CD8-positive, alpha-beta memory T cell (primary cell): ENCODE measurements at regions not wholly inside any gene's neighbourhood (a gene's known extent, or its start where the extent isn't known, plus 50 kb on each side); places are given as distances from the start of the nearest gene placed in this dataset.

Experiments
- CTCF ChIA-PET: fragments of 350-600 bp; sonication (Branson Sonifier 250); formaldehyde crosslinking; loops from one replicate; lab custom pipeline; 2021; ENCODE audit warnings: antibody characterized with exemption; lab: Charles Lee
- POLR2A ChIA-PET: fragments of 350-600 bp; sonication (Branson Sonifier 250); formaldehyde crosslinking; loops from one replicate; lab custom pipeline; 2021; ENCODE audit warnings: antibody characterized with exemption; lab: Charles Lee
- DNase-seq, 5 donors: peaks; one replicate each; pipeline versions ENCODE4 v3.0.0 to v3.0.0-alpha.2; 2020 to 2022; ENCODE audit warnings: mixed read lengths in 1 of 5
- H3K27ac ChIP-seq: one replicate; pipeline ENCODE4 v1.7.0; 2013; ENCODE audit warnings: low read depth, mild to moderate bottlenecking, low read length, moderate library complexity
- H3K27me3 ChIP-seq: 2 replicates; pipeline ENCODE4 v1.7.0; 2013; ENCODE audit warnings: low read length, mild to moderate bottlenecking; ENCODE audit not compliant: insufficient read depth, poor library complexity, severe bottlenecking
- H3K36me3 ChIP-seq: 2 replicates; pipeline ENCODE4 v1.7.0; 2013; ENCODE audit warnings: mild to moderate bottlenecking, low read length, moderate library complexity; ENCODE audit not compliant: insufficient read depth
- H3K4me1 ChIP-seq: 2 replicates; pipeline ENCODE4 v1.7.0; 2013; ENCODE audit warnings: mild to moderate bottlenecking, low read length, moderate library complexity; ENCODE audit not compliant: insufficient read depth
- H3K4me3 ChIP-seq: 2 replicates; pipeline ENCODE4 v1.7.0; 2013; ENCODE audit warnings: mild to moderate bottlenecking, low read length
- H3K9me3 ChIP-seq: 2 replicates; pipeline ENCODE4 v1.7.0; 2013; ENCODE audit warnings: mild to moderate bottlenecking, low read length
- H3K27ac Mint-ChIP-seq, 8 donors: one replicate each; pipeline ENCODE4 v1.8.0; 2020 to 2021; ENCODE audit warnings: mixed read lengths in 8 of 8, mild to moderate bottlenecking in 6 of 8, inconsistent platforms in 3 of 8, moderate library complexity in 3 of 8
- H3K27me3 Mint-ChIP-seq, 2 donors: one replicate each; pipeline ENCODE4 v1.8.0; 2020 to 2021; ENCODE audit warnings: mixed read lengths in 2 of 2, mild to moderate bottlenecking in 1 of 2, moderate library complexity in 1 of 2
- H3K36me3 Mint-ChIP-seq, 3 donors: one replicate each; pipeline ENCODE4 v1.8.0; 2020 to 2021; ENCODE audit warnings: mixed read lengths in 3 of 3, inconsistent platforms in 1 of 3, mild to moderate bottlenecking in 1 of 3
- H3K4me1 Mint-ChIP-seq, 3 donors: one replicate each; pipeline ENCODE4 v1.8.0; 2020 to 2021; ENCODE audit warnings: mixed read lengths in 3 of 3, inconsistent platforms in 1 of 3, mild to moderate bottlenecking in 1 of 3
- H3K4me3 Mint-ChIP-seq, 7 donors: one replicate each; pipeline ENCODE4 v1.8.0; 2020 to 2021; ENCODE audit warnings: mixed read lengths in 7 of 7, mild to moderate bottlenecking in 6 of 7, moderate library complexity in 4 of 7, inconsistent platforms in 2 of 7
- H3K9me3 Mint-ChIP-seq, 5 donors: one replicate each; pipeline ENCODE4 v1.8.0; 2020 to 2022; ENCODE audit warnings: mixed read lengths in 5 of 5, mild to moderate bottlenecking in 3 of 5, moderate library complexity in 2 of 5, inconsistent platforms in 1 of 5

- Histone ChIP-seq H3K27me3 (no peaks in the 10 kb centered on the region), H3K4me1 (no peaks in the 10 kb centered on the region), H3K4me3 (no peak overlapping the region), H3K9me3 (no peaks in the 10 kb centered on the region), H3K36me3 (no peaks in the 10 kb centered on the region), H3K27ac (no peak overlapping the region)
- ChIA-PET CTCF (interaction anchor here (1.5 kb wide), 1 partner anchor 132 kb away, joined by 4 read pairs; no protein-coding TSS in a partner anchor), POLR2A (no interaction called here)
- Mint-ChIP-seq H3K9me3 (no peaks in the 10 kb centered on the region), H3K4me1 (peaks cover 3 to 12% (median 7%) of the 10 kb centered on the region in 3 donors), H3K4me3 (no peak overlapping the region), H3K27ac (no peak overlapping the region), H3K36me3 (no peaks in the 10 kb centered on the region), H3K27me3 (peaks cover 0 to 3% of the 10 kb centered on the region in 2 donors)
- no peak for DNase-seq
Measured at GRCh38 chr1:116857092-116857491, 52.6 kb upstream of the PTGFRN start.
